Neural cell (in vitro differentiated cells): ENCODE measurements at regions not wholly inside any gene's neighbourhood (a gene's known extent, or its start where the extent isn't known, plus 50 kb on each side); places are given as distances from the start of the nearest gene placed in this dataset.

Source experiments
- H2AFZ ChIP-seq: fragments of 200-600, 300-800 bp; sonication (generic), shearing (Covaris generic); 2 replicates; pipeline ENCODE4 v1.6.0; 2014; ENCODE audit warnings: low read depth, mild to moderate bottlenecking, antibody characterized with exemption, low read length, moderate library complexity
- H3F3A ChIP-seq: fragments of 200-600 bp; shearing (Covaris generic); 2 replicates; pipeline ENCODE4 v1.6.1; 2016; ENCODE audit warnings: mild to moderate bottlenecking, moderate library complexity, mixed read lengths, antibody characterized with exemption, low read length; ENCODE audit not compliant: insufficient read depth, poor library complexity, severe bottlenecking
- H3K27ac ChIP-seq: fragments of 200-600, 300-800 bp; sonication (generic), shearing (Covaris generic); 2 replicates; pipeline ENCODE4 v1.5.1; 2014; ENCODE audit warnings: mild to moderate bottlenecking, low read length, moderate library complexity
- H3K27me3 ChIP-seq: fragments of 300-800, 200-600 bp; sonication (generic), shearing (Covaris generic); 2 replicates; pipeline ENCODE4 v1.6.0; 2014; ENCODE audit warnings: mild to moderate bottlenecking, low read depth, low read length, moderate library complexity; ENCODE audit not compliant: insufficient read depth
- H3K36me3 ChIP-seq: fragments of 300-800, 200-600 bp; sonication (generic), shearing (Covaris generic); 2 replicates; pipeline ENCODE4 v1.5.1; 2014; ENCODE audit warnings: mild to moderate bottlenecking, antibody characterized with exemption, low read length, moderate library complexity; ENCODE audit not compliant: insufficient read depth
- H3K4me2 ChIP-seq: fragments of 300-800, 200-600 bp; sonication (generic), shearing (Covaris generic); 2 replicates; pipeline ENCODE4 v1.6.0; 2014; ENCODE audit warnings: mild to moderate bottlenecking, low read length
- H3K4me3 ChIP-seq: fragments of 300-800, 200-600 bp; sonication (generic), shearing (Covaris generic); 2 replicates; pipeline ENCODE4 v1.5.1; 2014; ENCODE audit warnings: mild to moderate bottlenecking, low read length, moderate library complexity
- H3K79me2 ChIP-seq: fragments of 200-600 bp; shearing (Covaris generic); replicated peaks from 2 replicates; pipeline ENCODE4 v1.6.0; 2014; ENCODE audit warnings: mild to moderate bottlenecking, low read length, moderate library complexity; ENCODE audit not compliant: insufficient read depth
- H3K9ac ChIP-seq: fragments of 300-800, 200-600 bp; sonication (generic), shearing (Covaris generic); 2 replicates; pipeline ENCODE4 v1.6.1; 2016; ENCODE audit warnings: mild to moderate bottlenecking, low read length, mixed read lengths
- H3K9me2 ChIP-seq: fragments of 200-600 bp; shearing (Covaris generic); 2 replicates; pipeline ENCODE4 v1.6.1; 2016; ENCODE audit warnings: mild to moderate bottlenecking, low read length, mixed read lengths; ENCODE audit not compliant: insufficient read depth
- H3K9me3 ChIP-seq: fragments of 200-600, 300-800 bp; sonication (generic), shearing (Covaris generic); 2 replicates; pipeline ENCODE4 v1.6.1; 2016; ENCODE audit warnings: mild to moderate bottlenecking, mixed run types, low read length, moderate library complexity, mixed read lengths
- H4K20me1 ChIP-seq: fragments of 200-600 bp; shearing (Covaris generic); 2 replicates; pipeline ENCODE4 v1.6.1; 2016; ENCODE audit warnings: mild to moderate bottlenecking, mixed run types; ENCODE audit not compliant: insufficient read depth
- CTCF ChIP-seq: fragments of 450-650 bp; IDR thresholded peaks from 2 replicates; pipeline ENCODE4 v1.5.1; 2014; ENCODE audit warnings: antibody characterized with exemption, mild to moderate bottlenecking, moderate library complexity; ENCODE audit not compliant: poor library complexity, severe bottlenecking
- EP300 ChIP-seq: fragments of 450-650 bp; conservative IDR thresholded peaks from 2 replicates; pipeline ENCODE4 v1.6.1; 2014; ENCODE audit warnings: antibody characterized with exemption, mild to moderate bottlenecking, moderate library complexity; ENCODE audit not compliant: poor library complexity, severe bottlenecking
- EZH2 ChIP-seq: fragments of 200-600, 300-800 bp; shearing (Covaris generic), sonication (generic); IDR thresholded peaks from 2 replicates; pipeline ENCODE4 v1.6.1; 2014; ENCODE audit warnings: antibody characterized with exemption, low read length, borderline replicate concordance, mild to moderate bottlenecking; ENCODE audit not compliant: insufficient read depth, poor library complexity, severe bottlenecking
- MXI1 ChIP-seq: fragments of 450-650 bp; conservative IDR thresholded peaks from 2 replicates; pipeline ENCODE4 v1.6.1; 2014; ENCODE audit warnings: antibody characterized with exemption, mild to moderate bottlenecking; ENCODE audit not compliant: poor library complexity, severe bottlenecking
- POLR2AphosphoS5 ChIP-seq: IDR thresholded peaks from 2 replicates; pipeline ENCODE4 v1.6.1; 2012
- RAD21 ChIP-seq: fragments of 450-650 bp; conservative IDR thresholded peaks from 2 replicates; pipeline ENCODE4 v1.6.1; 2014; ENCODE audit warnings: antibody characterized with exemption, mild to moderate bottlenecking, moderate library complexity
- REST ChIP-seq: IDR thresholded peaks from 2 replicates; pipeline ENCODE4 v1.6.1; 2012; ENCODE audit warnings: borderline replicate concordance
- SMC3 ChIP-seq: fragments of 450-650 bp; conservative IDR thresholded peaks from 2 replicates; pipeline ENCODE4 v1.6.1; 2014; ENCODE audit warnings: antibody characterized with exemption, mild to moderate bottlenecking, moderate library complexity; ENCODE audit not compliant: poor library complexity
- TAF1 ChIP-seq: IDR thresholded peaks from 2 replicates; pipeline ENCODE4 v1.6.1; 2012; ENCODE audit warnings: low read depth

GRCh38 chr2:61702088-61702467 is 151.8 kb downstream of the FAM161A start:
- Histone ChIP-seq H3K36me3 (no peaks in the 10 kb centered on the region), H3K27me3 (no peaks in the 10 kb centered on the region), H3K27ac (no peak overlapping the region), H3K4me3 (no peak overlapping the region), H2AFZ (no peak overlapping the region), H3K79me2 (no peaks in the 10 kb centered on the region), H3K9ac (no peak overlapping the region), H4K20me1 (no peaks in the 10 kb centered on the region), H3F3A (no peaks in the 10 kb centered on the region), H3K9me2 (no peaks in the 10 kb centered on the region), H3K9me3 (no peaks in the 10 kb centered on the region), H3K4me2 (no peak overlapping the region)
- TF ChIP-seq EP300 (no peak), SMC3 (no peak), RAD21 (no peak), EZH2 (no peak), POLR2AphosphoS5 (no peak), REST (no peak), CTCF (no peak), MXI1 (no peak), TAF1 (no peak)

GRCh38 chr2:61700464-61700863 is 153.4 kb downstream of the FAM161A start:
- Histone ChIP-seq H3K27me3 (no peaks in the 10 kb centered on the region), H3K79me2 (no peaks in the 10 kb centered on the region), H3K9me3 (no peaks in the 10 kb centered on the region), H2AFZ (no peak overlapping the region), H3K4me2 (no peak overlapping the region), H3K4me3 (no peak overlapping the region), H3K9me2 (no peaks in the 10 kb centered on the region), H3K27ac (no peak overlapping the region), H3F3A (no peaks in the 10 kb centered on the region), H4K20me1 (no peaks in the 10 kb centered on the region), H3K36me3 (no peaks in the 10 kb centered on the region), H3K9ac (no peak overlapping the region)
- TF ChIP-seq REST (no peak), SMC3 (no peak), CTCF (no peak)
